Activated CD8-positive, alpha-beta T cell treated with anti-CD3 and anti-CD28 coated beads for 36 hours (primary cell): ENCODE measurements at regions not wholly inside any gene's neighbourhood (a gene's known extent, or its start where the extent isn't known, plus 50 kb on each side); places are given as distances from the start of the nearest gene placed in this dataset.

Experiments
- ATAC-seq: fragments of 200-7000 bp; cut with Tn5 transposase; one replicate; pipeline ENCODE4 v1.10.0; 2021; ENCODE audit warnings: mild to moderate bottlenecking, moderate library complexity
- CTCF ChIA-PET: fragments of 350-600 bp; sonication (Branson Sonifier 250); formaldehyde crosslinking; loops from one replicate; lab custom pipeline; 2021; ENCODE audit warnings: antibody characterized with exemption; lab: Charles Lee
- POLR2A ChIA-PET: fragments of 350-600 bp; sonication (Branson Sonifier 250); formaldehyde crosslinking; loops from one replicate; lab custom pipeline; 2021; ENCODE audit warnings: antibody characterized with exemption; lab: Charles Lee
- DNase-seq: peaks from one replicate; pipeline ENCODE4 v3.0.0-alpha.2; 2020
- H3K27ac Mint-ChIP-seq: one replicate; pipeline ENCODE4 v1.8.0; 2021; ENCODE audit warnings: mild to moderate bottlenecking, mixed read lengths
- H3K27me3 Mint-ChIP-seq: one replicate; pipeline ENCODE4 v1.8.0; 2021; ENCODE audit warnings: mixed read lengths
- H3K36me3 Mint-ChIP-seq: one replicate; pipeline ENCODE4 v1.8.0; 2021; ENCODE audit warnings: low read depth, mixed read lengths
- H3K4me1 Mint-ChIP-seq: one replicate; pipeline ENCODE4 v1.8.0; 2021; ENCODE audit warnings: low read depth, mixed read lengths
- H3K4me3 Mint-ChIP-seq: one replicate; pipeline ENCODE4 v1.8.0; 2021; ENCODE audit warnings: mild to moderate bottlenecking, moderate library complexity, mixed read lengths
- H3K9me3 Mint-ChIP-seq: one replicate; pipeline ENCODE4 v1.8.0; 2021; ENCODE audit warnings: mixed read lengths
- intact Hi-C: fragments of 100-400 bp; cut with micrococcal nuclease; formaldehyde crosslinking; loops from one replicate; pipeline ENCODE4 v1.10.0; 2022
- TF ChIP-seq, protein P1 (sequence below): fragments of 200-600 bp; IDR thresholded peaks from one replicate; pipeline ENCODE4 v1.8.0; 2022; ENCODE audit warnings: antibody characterized with exemption, mild to moderate bottlenecking

DNA sequence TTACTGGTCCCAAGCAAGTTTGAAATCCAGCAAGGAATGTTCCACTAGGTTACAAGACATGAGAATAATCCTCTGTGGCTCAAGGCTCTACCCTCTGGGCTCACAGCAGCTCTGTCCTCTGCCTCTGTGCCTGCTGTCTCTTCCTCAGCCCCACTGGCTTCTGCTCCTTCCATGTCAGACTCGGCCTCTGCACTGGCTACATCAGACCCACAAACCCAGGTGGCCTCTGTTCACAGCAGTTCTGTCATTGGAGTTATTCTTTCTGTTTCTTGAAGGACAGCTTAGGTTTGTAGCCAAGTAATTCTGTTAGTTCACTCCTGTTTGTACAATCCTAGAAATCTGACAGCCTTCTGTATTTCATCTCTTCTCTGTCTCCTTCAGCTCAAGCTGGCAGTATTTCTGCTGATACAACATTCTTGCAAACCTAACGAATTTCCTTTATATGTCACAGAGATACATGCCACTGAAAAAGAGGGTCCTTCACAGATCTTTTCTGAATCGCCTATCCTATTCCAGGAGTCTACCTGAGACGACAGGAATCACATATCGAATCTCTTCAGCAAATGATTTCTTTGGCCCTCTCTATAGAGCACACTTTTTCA is 227.8 kb upstream of the PLSCR5 start:
- ChIA-PET CTCF (no interaction called here), POLR2A (no interaction called here)
- TF ChIP-seq, protein P1, sequence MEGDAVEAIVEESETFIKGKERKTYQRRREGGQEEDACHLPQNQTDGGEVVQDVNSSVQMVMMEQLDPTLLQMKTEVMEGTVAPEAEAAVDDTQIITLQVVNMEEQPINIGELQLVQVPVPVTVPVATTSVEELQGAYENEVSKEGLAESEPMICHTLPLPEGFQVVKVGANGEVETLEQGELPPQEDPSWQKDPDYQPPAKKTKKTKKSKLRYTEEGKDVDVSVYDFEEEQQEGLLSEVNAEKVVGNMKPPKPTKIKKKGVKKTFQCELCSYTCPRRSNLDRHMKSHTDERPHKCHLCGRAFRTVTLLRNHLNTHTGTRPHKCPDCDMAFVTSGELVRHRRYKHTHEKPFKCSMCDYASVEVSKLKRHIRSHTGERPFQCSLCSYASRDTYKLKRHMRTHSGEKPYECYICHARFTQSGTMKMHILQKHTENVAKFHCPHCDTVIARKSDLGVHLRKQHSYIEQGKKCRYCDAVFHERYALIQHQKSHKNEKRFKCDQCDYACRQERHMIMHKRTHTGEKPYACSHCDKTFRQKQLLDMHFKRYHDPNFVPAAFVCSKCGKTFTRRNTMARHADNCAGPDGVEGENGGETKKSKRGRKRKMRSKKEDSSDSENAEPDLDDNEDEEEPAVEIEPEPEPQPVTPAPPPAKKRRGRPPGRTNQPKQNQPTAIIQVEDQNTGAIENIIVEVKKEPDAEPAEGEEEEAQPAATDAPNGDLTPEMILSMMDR, result no peak
- Mint-ChIP-seq H3K36me3 (no peaks in the 10 kb centered on the region), H3K4me3 (no peak overlapping the region), H3K27ac (no peak overlapping the region), H3K27me3 (no peaks in the 10 kb centered on the region), H3K4me1 (no peaks in the 10 kb centered on the region), H3K9me3 (no peaks in the 10 kb centered on the region)
- intact Hi-C loops, result no loop called here
- DNase-seq, result no peak
- ATAC-seq, result no peak

DNA sequence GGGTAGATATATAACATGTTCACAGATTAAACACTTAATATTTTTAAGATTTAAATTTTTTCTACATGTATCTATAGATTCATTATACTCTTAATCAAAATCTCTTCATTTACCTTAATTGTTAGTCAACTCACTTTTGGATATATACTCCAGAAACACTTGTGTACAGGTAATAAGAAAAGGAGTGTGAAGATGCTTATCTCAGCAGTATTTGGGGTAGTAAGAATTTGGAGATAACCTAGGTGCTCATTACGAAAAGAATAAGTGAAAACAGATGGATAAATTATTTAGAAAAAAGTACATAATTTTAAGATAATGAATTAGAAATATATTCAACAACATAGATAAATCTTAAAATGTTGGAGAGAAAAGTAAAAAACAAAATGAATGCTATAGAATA is 226.5 kb upstream of the PLSCR5 start:
- Mint-ChIP-seq H3K27ac (no peak overlapping the region), H3K4me3 (no peak overlapping the region), H3K9me3 (no peaks in the 10 kb centered on the region), H3K27me3 (no peaks in the 10 kb centered on the region), H3K4me1 (no peaks in the 10 kb centered on the region), H3K36me3 (no peaks in the 10 kb centered on the region)
- DNase-seq (no peak), ATAC-seq (no peak)
- intact Hi-C loops, result no loop called here
- TF ChIP-seq, protein P1, result no peak
- ChIA-PET POLR2A (no interaction called here), CTCF (no interaction called here)

DNA sequence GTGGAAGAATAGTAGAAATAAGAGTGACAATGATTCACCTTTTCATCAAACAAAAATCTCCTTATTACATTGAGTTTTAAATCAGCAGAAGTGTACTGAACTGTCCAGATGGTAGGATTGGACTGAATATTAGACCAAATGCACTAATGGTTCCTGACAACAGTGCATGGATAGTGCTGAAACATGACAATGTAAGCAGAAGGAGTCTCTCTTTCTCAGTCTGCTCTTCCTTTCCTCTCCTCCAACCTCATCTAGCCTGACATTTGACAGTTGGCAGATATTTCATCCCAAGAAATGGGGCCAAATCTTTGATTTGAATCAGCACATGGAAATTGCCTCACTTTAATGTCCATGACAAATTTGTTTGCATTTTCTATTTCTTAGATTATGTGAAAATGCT is 225.1 kb upstream of the PLSCR5 start:
- ATAC-seq, result no peak
- no peak overlapping the region for H3K4me3 Mint-ChIP-seq
- H3K9me3 Mint-ChIP-seq, result no peaks in the 10 kb centered on the region
- intact Hi-C loops, result no loop called here
- DNase-seq, result no peak
- CTCF ChIA-PET, result no interaction called here
- no peaks in the 10 kb centered on the region for H3K27me3 Mint-ChIP-seq
- no peaks in the 10 kb centered on the region for H3K36me3 Mint-ChIP-seq
- POLR2A ChIA-PET, result no interaction called here
- H3K4me1 Mint-ChIP-seq, result no peaks in the 10 kb centered on the region
- H3K27ac Mint-ChIP-seq, result no peak overlapping the region
- TF ChIP-seq, protein P1, result no peak

DNA sequence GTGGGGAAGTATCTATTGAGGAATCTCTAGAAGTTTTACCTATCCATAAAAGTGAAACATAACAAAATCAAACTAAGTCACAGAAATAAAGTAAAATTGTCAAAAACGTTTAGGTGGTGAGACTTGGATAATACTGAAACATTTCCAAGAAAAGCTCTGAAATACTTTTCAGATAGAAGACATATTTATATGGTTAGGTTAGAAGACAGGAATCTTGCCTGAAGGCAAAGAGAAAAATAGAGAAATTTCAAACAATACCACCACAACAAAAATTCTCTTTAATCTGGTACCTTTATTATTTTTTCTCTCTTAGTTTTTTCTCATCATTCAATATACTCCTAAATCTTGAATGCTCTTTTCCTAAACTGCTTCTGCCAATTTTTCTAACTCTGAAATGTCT is 222.7 kb upstream of the PLSCR5 start:
- Mint-ChIP-seq H3K27ac (no peak overlapping the region), H3K4me1 (no peaks in the 10 kb centered on the region), H3K36me3 (no peaks in the 10 kb centered on the region), H3K27me3 (no peaks in the 10 kb centered on the region), H3K4me3 (no peak overlapping the region), H3K9me3 (no peaks in the 10 kb centered on the region)
- no peak for DNase-seq
- POLR2A ChIA-PET, result no interaction called here
- TF ChIP-seq, protein P1, result no peak
- CTCF ChIA-PET, result no interaction called here
- intact Hi-C loops, result no loop called here
- no peak for ATAC-seq

DNA sequence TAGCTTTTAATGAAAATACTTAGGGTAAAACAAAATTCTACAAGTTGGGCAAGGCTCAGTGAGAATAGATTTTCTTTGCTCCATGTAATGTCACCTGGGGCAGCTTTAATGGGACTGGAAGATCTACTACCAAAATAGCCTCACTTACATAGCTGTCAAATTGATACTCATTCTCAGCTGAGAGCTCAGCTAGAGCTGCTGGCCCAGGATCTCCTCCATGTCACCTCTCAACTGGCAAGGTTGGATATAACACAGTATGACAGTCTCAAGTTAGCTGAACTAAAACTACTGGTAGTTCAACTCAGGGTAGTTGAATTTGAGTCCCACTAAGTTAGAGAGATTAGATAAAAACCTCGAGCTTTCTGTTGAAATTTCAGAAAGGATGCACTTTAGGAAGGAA is 218.5 kb upstream of the PLSCR5 start:
- H3K27ac Mint-ChIP-seq, result no peak overlapping the region
- H3K9me3 Mint-ChIP-seq, result peaks cover 2% of the 10 kb centered on the region
- TF ChIP-seq, protein P1, result no peak
- intact Hi-C loops, result no loop called here
- ChIA-PET POLR2A (no interaction called here), CTCF (no interaction called here)
- H3K4me1 Mint-ChIP-seq, result no peaks in the 10 kb centered on the region
- no peak for ATAC-seq
- no peaks in the 10 kb centered on the region for H3K27me3 Mint-ChIP-seq
- no peaks in the 10 kb centered on the region for H3K36me3 Mint-ChIP-seq
- no peak for DNase-seq
- no peak overlapping the region for H3K4me3 Mint-ChIP-seq
